ENCODE measurements at regions not wholly inside any gene's neighbourhood (a gene's known extent, or its start where the extent isn't known, plus 50 kb on each side); places are given as distances from the start of the nearest gene placed in this dataset.

GRCh38 chr3:20849975-20850374, 664.0 kb upstream of the SGO1 start:
- TF ChIP-seq CTCF (conservative IDR thresholded peaks at IDR 0.05; ENCODE audit: low read depth in 2 of 2) = no peak
- TF ChIP-seq EZH2 (IDR thresholded peaks at IDR 0.05; ENCODE audit: low read depth, unreplicated experiment) = no peak
- TF ChIP-seq CREB1 (CRISPR knock-in tag; IDR thresholded peaks at IDR 0.05; ENCODE audit: low read depth) = no peak
- TF ChIP-seq POLR2AphosphoS5 (IDR thresholded peaks at IDR 0.05; ENCODE audit: low read depth) = no peak
- TF ChIP-seq REST (IDR thresholded peaks at IDR 0.05; ENCODE audit: unreplicated experiment) = no peak
- no peak for TF ChIP-seq JUNB (IDR thresholded peaks at IDR 0.05; ENCODE audit: unreplicated experiment)
